AG04450 (cell line): ENCODE measurements at regions not wholly inside any gene's neighbourhood (a gene's known extent, or its start where the extent isn't known, plus 50 kb on each side); places are given as distances from the start of the nearest gene placed in this dataset.

Experiments
- CTCF ChIA-PET: fragments of 300-600, 350-600 bp; formaldehyde crosslinking; extraction: SDS; loops from one replicate; lab custom pipeline; 2022; ENCODE audit warnings: antibody characterized with exemption, inconsistent platforms; lab: Charles Lee
- POLR2A ChIA-PET: fragments of 350-600 bp; formaldehyde crosslinking; extraction: SDS; loops from one replicate; lab custom pipeline; 2021; ENCODE audit warnings: antibody characterized with exemption, inconsistent platforms; lab: Yijun Ruan, JAX
- DNase-seq: peaks from one replicate; pipeline ENCODE4 v3.0.0-alpha.2; 2011; ENCODE audit warnings: low read depth, low spot score
- H3K27ac ChIP-seq: one replicate; pipeline ENCODE4 v1.5.1; 2012; ENCODE audit warnings: low read depth, low read length, control low read depth
- H3K27me3 ChIP-seq: one replicate; pipeline ENCODE4 v1.6.0; 2012; ENCODE audit warnings: low read length; ENCODE audit not compliant: control insufficient read depth, insufficient read depth
- H3K4me3 ChIP-seq: 2 replicates; pipeline ENCODE4 v1.5.1; 2011; ENCODE audit warnings: mild to moderate bottlenecking, low read depth, low read length, control low read depth
- H3K9me3 ChIP-seq: 2 replicates; pipeline ENCODE4 v1.5.1; 2012; ENCODE audit warnings: low read length; ENCODE audit not compliant: control insufficient read depth, insufficient read depth
- TF ChIP-seq, protein P1 (sequence below): IDR thresholded peaks from 2 replicates; pipeline ENCODE4 v1.5.1; 2011; ENCODE audit warnings: low read depth, low read length, control low read depth, inconsistent platforms

DNA sequence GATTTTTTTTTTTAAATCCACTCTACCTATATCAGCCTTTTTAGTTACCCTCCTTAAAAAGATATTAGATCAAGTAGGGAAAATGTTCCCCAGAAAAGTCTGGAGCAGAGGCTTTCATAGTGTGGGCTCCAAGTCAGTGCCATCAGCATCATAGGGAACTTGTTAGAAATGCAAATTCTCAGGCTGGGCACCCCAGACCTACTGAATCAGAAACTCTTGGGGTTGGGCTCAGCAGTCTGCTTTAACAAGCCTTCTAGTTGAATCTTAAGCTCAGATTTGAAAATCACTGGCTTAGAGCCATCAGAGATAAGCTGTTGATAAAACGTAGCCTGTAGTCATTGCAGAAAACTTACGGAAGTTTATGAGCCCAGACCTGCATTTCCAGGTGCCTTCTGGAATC lies 140.1 kb downstream of the TMEM38B start:
- no peak overlapping the region for H3K4me3 ChIP-seq
- no peaks in the 10 kb centered on the region for H3K27me3 ChIP-seq
- POLR2A ChIA-PET, result no interaction called here
- no peak overlapping the region for H3K27ac ChIP-seq
- DNase-seq, result no peak
- CTCF ChIA-PET, result interaction anchor here (1.4 kb wide), 1 partner anchor 47 kb away, joined by 3 read pairs; no protein-coding TSS in a partner anchor
- H3K9me3 ChIP-seq, result no peaks in the 10 kb centered on the region
- TF ChIP-seq, protein P1, sequence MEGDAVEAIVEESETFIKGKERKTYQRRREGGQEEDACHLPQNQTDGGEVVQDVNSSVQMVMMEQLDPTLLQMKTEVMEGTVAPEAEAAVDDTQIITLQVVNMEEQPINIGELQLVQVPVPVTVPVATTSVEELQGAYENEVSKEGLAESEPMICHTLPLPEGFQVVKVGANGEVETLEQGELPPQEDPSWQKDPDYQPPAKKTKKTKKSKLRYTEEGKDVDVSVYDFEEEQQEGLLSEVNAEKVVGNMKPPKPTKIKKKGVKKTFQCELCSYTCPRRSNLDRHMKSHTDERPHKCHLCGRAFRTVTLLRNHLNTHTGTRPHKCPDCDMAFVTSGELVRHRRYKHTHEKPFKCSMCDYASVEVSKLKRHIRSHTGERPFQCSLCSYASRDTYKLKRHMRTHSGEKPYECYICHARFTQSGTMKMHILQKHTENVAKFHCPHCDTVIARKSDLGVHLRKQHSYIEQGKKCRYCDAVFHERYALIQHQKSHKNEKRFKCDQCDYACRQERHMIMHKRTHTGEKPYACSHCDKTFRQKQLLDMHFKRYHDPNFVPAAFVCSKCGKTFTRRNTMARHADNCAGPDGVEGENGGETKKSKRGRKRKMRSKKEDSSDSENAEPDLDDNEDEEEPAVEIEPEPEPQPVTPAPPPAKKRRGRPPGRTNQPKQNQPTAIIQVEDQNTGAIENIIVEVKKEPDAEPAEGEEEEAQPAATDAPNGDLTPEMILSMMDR, result no peak

DNA sequence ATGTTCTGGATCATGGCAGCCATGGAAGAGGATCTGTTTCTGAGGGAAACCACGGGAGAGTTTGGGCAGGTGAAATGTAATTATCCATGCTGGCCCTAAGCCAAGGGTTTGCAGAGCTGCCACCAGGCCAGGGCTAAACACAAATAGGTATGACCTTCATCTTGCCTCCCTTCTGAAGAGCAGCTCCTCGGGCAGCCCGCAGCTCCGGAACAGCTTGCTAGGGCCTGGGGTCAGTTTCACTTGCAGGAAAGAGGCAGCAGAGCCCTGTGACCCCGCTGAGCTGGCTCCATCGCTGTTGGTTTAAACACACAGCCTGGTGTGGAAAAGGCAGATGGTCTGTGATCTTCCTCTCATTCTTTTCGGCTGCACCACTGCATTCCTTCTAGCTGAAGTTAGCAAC lies 141.4 kb downstream of the TMEM38B start:
- TF ChIP-seq, protein P1, result no peak
- ChIA-PET POLR2A (no interaction called here), CTCF (interaction anchor here (0.6 kb wide), 1 partner anchor 47 kb away, joined by 3 read pairs; no protein-coding TSS in a partner anchor)
- Histone ChIP-seq H3K27me3 (no peaks in the 10 kb centered on the region), H3K4me3 (no peak overlapping the region), H3K9me3 (no peaks in the 10 kb centered on the region), H3K27ac (no peak overlapping the region)
- DNase-seq, result no peak

DNA sequence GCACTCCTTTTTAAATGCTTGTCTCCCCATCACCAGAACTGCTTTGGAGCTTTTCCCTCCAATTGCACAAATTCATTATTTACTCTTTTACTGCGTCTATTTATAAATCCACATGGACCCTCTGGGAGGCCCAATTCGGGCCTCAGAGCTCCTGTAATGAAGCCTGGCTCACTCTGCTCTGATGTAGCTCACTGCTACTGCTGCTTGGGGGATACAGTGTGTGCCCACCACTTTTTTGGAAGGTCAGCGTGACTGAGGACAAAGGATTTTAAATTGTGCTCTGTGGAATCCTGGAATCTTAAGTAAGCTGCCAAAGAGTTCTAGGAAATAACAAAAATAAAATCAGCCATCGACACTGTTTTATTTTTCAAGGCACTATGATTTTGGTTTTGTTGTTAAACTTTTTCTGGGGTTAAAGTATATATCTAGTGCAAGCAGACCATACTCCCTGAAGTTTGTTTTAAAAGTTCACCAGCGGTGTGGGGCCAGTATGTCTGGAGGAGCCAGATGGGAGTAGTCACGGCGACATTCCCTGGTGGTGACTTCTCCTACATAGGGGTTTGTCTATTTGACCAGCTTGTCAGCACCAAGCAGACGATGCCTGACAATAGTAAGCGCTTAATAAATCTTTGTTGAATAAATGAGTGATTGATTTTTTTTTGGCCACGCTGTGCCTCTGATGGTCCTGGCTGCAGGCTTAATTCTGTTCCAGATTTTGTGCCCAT lies 142.8 kb downstream of the TMEM38B start:
- CTCF ChIA-PET, result interaction anchor here (0.6 kb wide), 1 partner anchor 558 kb away, joined by 4 read pairs; no protein-coding TSS in a partner anchor
- Histone ChIP-seq H3K27me3 (no peaks in the 10 kb centered on the region), H3K9me3 (no peaks in the 10 kb centered on the region), H3K4me3 (no peak overlapping the region), H3K27ac (no peak overlapping the region)
- DNase-seq, result no peak
- POLR2A ChIA-PET, result no interaction called here
- TF ChIP-seq, protein P1, result no peak

DNA sequence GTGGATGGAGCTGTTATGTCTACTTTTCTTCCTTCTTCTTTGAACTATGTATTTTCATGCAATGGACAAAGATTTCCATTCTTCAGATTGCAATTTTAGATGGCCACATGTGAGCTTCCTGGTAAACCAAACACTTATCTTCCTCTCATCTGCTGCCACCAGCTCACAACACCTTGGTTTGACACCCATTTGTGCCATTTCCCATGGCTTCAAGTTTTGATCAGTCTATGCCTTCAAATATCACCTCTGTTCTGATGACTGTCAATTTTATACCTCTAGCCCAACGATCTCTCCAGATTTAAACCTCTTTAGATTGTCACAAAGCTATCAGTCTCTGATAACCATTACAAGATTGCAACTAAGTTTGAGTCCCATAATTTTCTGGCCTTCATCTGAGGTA lies 147.2 kb downstream of the TMEM38B start:
- H3K9me3 ChIP-seq, result no peaks in the 10 kb centered on the region
- POLR2A ChIA-PET, result no interaction called here
- TF ChIP-seq, protein P1, result no peak
- DNase-seq, result no peak
- no peak overlapping the region for H3K27ac ChIP-seq
- CTCF ChIA-PET, result interaction anchor here (0.6 to 5.3 kb wide), 25 partner anchors 8 to 1500 kb away, joined by 3 to 66 read pairs (median 4); no protein-coding TSS in a partner anchor
- H3K27me3 ChIP-seq, result no peaks in the 10 kb centered on the region
- no peak overlapping the region for H3K4me3 ChIP-seq

DNA sequence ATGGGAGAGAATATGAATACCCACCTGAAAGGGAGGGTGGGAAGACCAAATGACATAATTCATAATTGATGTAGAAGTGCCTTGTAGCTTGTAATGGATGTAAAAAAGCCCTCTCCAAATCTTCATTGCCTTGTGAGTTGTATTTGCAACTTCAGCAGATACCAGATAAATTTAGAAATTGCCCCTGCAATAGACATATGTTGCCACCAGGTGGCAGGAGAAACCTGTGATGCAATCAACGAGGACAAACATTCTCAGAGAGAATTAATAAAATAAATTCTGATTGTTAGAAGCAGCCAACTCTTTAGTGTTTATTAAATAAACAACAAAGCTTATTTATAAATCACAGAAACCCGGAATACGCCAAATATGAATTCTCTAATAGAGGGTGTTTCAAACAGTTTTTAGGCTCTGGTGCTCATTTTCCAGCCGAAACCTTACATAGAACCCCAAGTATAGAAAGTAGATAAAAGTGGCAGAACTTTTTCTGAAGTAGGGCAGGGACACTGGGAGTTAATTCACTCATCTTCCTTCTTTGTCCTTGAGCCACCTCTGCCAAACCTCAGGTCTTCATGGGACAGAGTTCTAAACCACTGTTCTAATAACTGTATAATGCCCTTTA lies 147.8 kb downstream of the TMEM38B start:
- Histone ChIP-seq H3K4me3 (no peak overlapping the region), H3K27me3 (no peaks in the 10 kb centered on the region), H3K27ac (no peak overlapping the region), H3K9me3 (no peaks in the 10 kb centered on the region)
- POLR2A ChIA-PET, result no interaction called here
- CTCF ChIA-PET, result interaction anchor here (0.6 to 5.3 kb wide), 28 partner anchors 9 to 1499 kb away, joined by 3 to 66 read pairs (median 3); no protein-coding TSS in a partner anchor
- no peak for DNase-seq
- TF ChIP-seq, protein P1, result peak; percentile 87
